PC-9 (cell line): ENCODE measurements at regions not wholly inside any gene's neighbourhood (a gene's known extent, or its start where the extent isn't known, plus 50 kb on each side); places are given as distances from the start of the nearest gene placed in this dataset.

Source experiments
- CTCF ChIP-seq: fragments of 200-600 bp; sonication (generic); conservative IDR thresholded peaks from 2 replicates; pipeline ENCODE4 v1.6.1; 2017; ENCODE audit warnings: mixed run types, antibody characterized with exemption, mild to moderate bottlenecking, moderate library complexity
- EZH2 ChIP-seq: fragments of 200-600 bp; sonication (generic); IDR thresholded peaks from 2 replicates; pipeline ENCODE4 v1.8.0; 2017; ENCODE audit warnings: antibody characterized with exemption, low read depth

DNA sequence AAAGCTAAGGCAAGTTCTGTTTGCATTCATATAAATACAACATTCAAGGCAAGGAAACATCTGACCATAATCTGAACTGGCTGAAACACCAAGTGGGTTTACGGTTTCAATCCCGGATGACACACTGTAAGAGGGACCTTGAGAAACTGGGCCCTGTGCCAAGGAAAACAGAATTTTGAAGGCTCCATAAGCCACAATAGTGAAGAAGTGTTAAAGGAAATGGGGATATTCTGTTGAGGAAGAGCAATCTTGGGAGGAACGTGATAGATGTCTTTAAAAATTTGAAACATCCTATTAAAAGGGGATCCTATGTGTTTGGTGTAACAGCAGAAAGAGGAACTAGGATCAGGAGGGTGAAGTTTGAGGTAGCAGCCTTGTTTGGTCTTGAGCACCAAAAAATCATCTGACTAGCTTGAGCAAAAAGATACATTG, 82.4 kb upstream of the TAB2 start:
- TF ChIP-seq CTCF, result no peak
- no peak for TF ChIP-seq EZH2
